AG09319 (cell line): ENCODE measurements at regions not wholly inside any gene's neighbourhood (a gene's known extent, or its start where the extent isn't known, plus 50 kb on each side); places are given as distances from the start of the nearest gene placed in this dataset.

ENCODE experiments used
- DNase-seq: peaks from one replicate; pipeline ENCODE4 v3.0.0-alpha.2; 2010; ENCODE audit warnings: low read depth; ENCODE audit errors: extremely low read depth
- CTCF ChIP-seq: IDR thresholded peaks from 2 replicates; pipeline ENCODE4 v1.5.1; 2011; ENCODE audit warnings: low read depth, mild to moderate bottlenecking, inconsistent platforms, low read length, moderate library complexity

GRCh38 chr2:234296991-234297390, 199.9 kb downstream of the ARL4C start:
- no peak for DNase-seq
- TF ChIP-seq CTCF = no peak

- TF ChIP-seq CTCF = no peak
- DNase-seq = no peak
Observed at GRCh38 chr2:234293973-234294372, 202.9 kb downstream of the ARL4C start.

- DNase-seq = no peak
- TF ChIP-seq CTCF = no peak
Observed at GRCh38 chr2:234292962-234293243, 204.0 kb downstream of the ARL4C start.

GRCh38 chr2:234292205-234292961, 204.5 kb downstream of the ARL4C start:
- no peak for TF ChIP-seq CTCF
- no peak for DNase-seq

GRCh38 chr2:234291765-234292204, 205.1 kb downstream of the ARL4C start:
- TF ChIP-seq CTCF = no peak
- no peak for DNase-seq

- DNase-seq = no peak
- TF ChIP-seq CTCF = no peak
Observed at GRCh38 chr2:234290671-234291070, 206.2 kb downstream of the ARL4C start.

- DNase-seq = no peak
- TF ChIP-seq CTCF = no peak
Observed at GRCh38 chr2:234289834-234290590, 206.9 kb downstream of the ARL4C start.
